GM18867 (cell line): ENCODE measurements at regions not wholly inside any gene's neighbourhood (a gene's known extent, or its start where the extent isn't known, plus 50 kb on each side); places are given as distances from the start of the nearest gene placed in this dataset.

Experiments
- ATAC-seq: cut with Tn5 transposase; IDR thresholded peaks from one replicate; pipeline ENCODE4 v1.9.1; 2021; ENCODE audit warnings: mild to moderate bottlenecking, moderate library complexity; ENCODE audit not compliant: unreplicated experiment

GRCh38 chr6:112785408-112785807, 438.3 kb downstream of the RFPL4B start:
- ATAC-seq = no peak

- no peak for ATAC-seq
These were observed 439.7 kb downstream of the RFPL4B start for GRCh38 chr6:112786801-112787200.

- no peak for ATAC-seq
These were observed 440.2 kb downstream of the RFPL4B start for GRCh38 chr6:112787371-112787770.

GRCh38 chr6:112795316-112795715, 448.2 kb downstream of the RFPL4B start:
- ATAC-seq = no peak

- ATAC-seq = no peak
These were observed 449.6 kb downstream of the RFPL4B start for GRCh38 chr6:112796712-112797111.

- peak; percentile 57 for ATAC-seq
These were observed 452.8 kb downstream of the RFPL4B start for GRCh38 chr6:112799889-112800288.

- peak; percentile 45 for ATAC-seq
These were observed 453.3 kb downstream of the RFPL4B start for GRCh38 chr6:112800439-112800838.

GRCh38 chr6:112800916-112801315, 453.8 kb downstream of the RFPL4B start:
- ATAC-seq = peak; percentile 55

- no peak for ATAC-seq
These were observed 454.4 kb downstream of the RFPL4B start for GRCh38 chr6:112801468-112802080.

- ATAC-seq = no peak
These were observed 455.0 kb downstream of the RFPL4B start for GRCh38 chr6:112802144-112802543.

- ATAC-seq = no peak
These were observed 457.7 kb downstream of the RFPL4B start for GRCh38 chr6:112804638-112805330.

- no peak for ATAC-seq
These were observed 459.2 kb downstream of the RFPL4B start for GRCh38 chr6:112806163-112806865.

GRCh38 chr6:112821476-112821875, 474.3 kb downstream of the RFPL4B start:
- ATAC-seq = no peak

GRCh38 chr6:112822769-112823168, 475.6 kb downstream of the RFPL4B start:
- no peak for ATAC-seq

GRCh38 chr6:112827793-112828192, 480.7 kb downstream of the RFPL4B start:
- peak; percentile 96 for ATAC-seq

- no peak for ATAC-seq
These were observed 483.9 kb downstream of the RFPL4B start for GRCh38 chr6:112831022-112831421.

- ATAC-seq = no peak
These were observed 486.5 kb downstream of the RFPL4B start for GRCh38 chr6:112833581-112834131.

- ATAC-seq = no peak
These were observed 487.9 kb downstream of the RFPL4B start for GRCh38 chr6:112835078-112835477.

- ATAC-seq = no peak
These were observed 492.4 kb downstream of the RFPL4B start for GRCh38 chr6:112839525-112839961.

GRCh38 chr6:112841553-112842329, 494.6 kb downstream of the RFPL4B start:
- peak; percentile 70 for ATAC-seq

GRCh38 chr6:112842330-112842685, 495.2 kb downstream of the RFPL4B start:
- ATAC-seq = peak; percentile 32
